ENCODE measurements at regions not wholly inside any gene's neighbourhood (a gene's known extent, or its start where the extent isn't known, plus 50 kb on each side); places are given as distances from the start of the nearest gene placed in this dataset.
"Not testable (repeated sequence)": the region's sequence is repeated elsewhere in the genome, so short reads cannot be mapped to it uniquely, and the experiment has no call there.

GRCh38 chr10:91088300-91089140, 131.9 kb upstream of the PCGF5 start:
- DNase-seq (ENCODE audit: low read depth in 2 of 2): no peak

- no peak for DNase-seq (ENCODE audit: low read depth in 2 of 2)
These were observed 129.5 kb upstream of the PCGF5 start for GRCh38 chr10:91090761-91091529.

- DNase-seq (ENCODE audit: low read depth in 2 of 2): no peak
These were observed 128.7 kb upstream of the PCGF5 start for GRCh38 chr10:91091780-91092179.

- no peak for DNase-seq (ENCODE audit: low read depth in 2 of 2)
These were observed 124.2 kb upstream of the PCGF5 start for GRCh38 chr10:91096274-91096673.

GRCh38 chr10:91097313-91097712, 123.2 kb upstream of the PCGF5 start:
- no peak for DNase-seq (ENCODE audit: low read depth in 2 of 2)

- not testable (repeated sequence) for DNase-seq (ENCODE audit: low read depth in 2 of 2)
These were observed 122.4 kb upstream of the PCGF5 start for GRCh38 chr10:91098021-91098420.

- no peak for DNase-seq (ENCODE audit: low read depth in 2 of 2)
These were observed 116.9 kb upstream of the PCGF5 start for GRCh38 chr10:91103384-91104192.

GRCh38 chr10:91104193-91105041, 116.0 kb upstream of the PCGF5 start:
- no peak for DNase-seq (ENCODE audit: low read depth in 2 of 2)

- DNase-seq (ENCODE audit: low read depth in 2 of 2): no peak
These were observed 115.2 kb upstream of the PCGF5 start for GRCh38 chr10:91105269-91105668.

GRCh38 chr10:91108820-91109219, 111.6 kb upstream of the PCGF5 start:
- DNase-seq (ENCODE audit: low read depth in 2 of 2): no peak

GRCh38 chr10:91111060-91111459, 109.4 kb upstream of the PCGF5 start:
- no peak for DNase-seq (ENCODE audit: low read depth in 2 of 2)

- DNase-seq (ENCODE audit: low read depth in 2 of 2): no peak
These were observed 104.7 kb upstream of the PCGF5 start for GRCh38 chr10:91115618-91116390.

- DNase-seq (ENCODE audit: low read depth in 2 of 2): no peak
These were observed 103.0 kb upstream of the PCGF5 start for GRCh38 chr10:91117505-91117904.

GRCh38 chr10:91120348-91120747, 100.1 kb upstream of the PCGF5 start:
- DNase-seq (ENCODE audit: low read depth in 2 of 2): no peak

- no peak for DNase-seq (ENCODE audit: low read depth in 2 of 2)
These were observed 97.2 kb upstream of the PCGF5 start for GRCh38 chr10:91123261-91123660.

- no peak for DNase-seq (ENCODE audit: low read depth in 2 of 2)
These were observed 96.4 kb upstream of the PCGF5 start for GRCh38 chr10:91124016-91124415.

- DNase-seq (ENCODE audit: low read depth in 2 of 2): no peak
These were observed 94.0 kb upstream of the PCGF5 start for GRCh38 chr10:91126471-91126870.

- DNase-seq (ENCODE audit: low read depth in 2 of 2): no peak
These were observed 93.0 kb upstream of the PCGF5 start for GRCh38 chr10:91127341-91128082.

- DNase-seq (ENCODE audit: low read depth in 2 of 2): no peak
These were observed 85.3 kb upstream of the PCGF5 start for GRCh38 chr10:91135113-91135512.
